K562 (cell line): ENCODE measurements at regions not wholly inside any gene's neighbourhood (a gene's known extent, or its start where the extent isn't known, plus 50 kb on each side); places are given as distances from the start of the nearest gene placed in this dataset.

Source experiments
- ATAC-seq: fragments of 200-7000 bp; cut with Tn5 transposase; 3 replicates; pipeline ENCODE4 v1.9.1; 2020; ENCODE audit warnings: moderate library complexity
- BruUV-seq: library from RNA; stranded (reverse); fragments of 400-500 nt; replicated peaks from 2 replicates; lab custom pipeline; 2021; lab: Mats Ljungman, UMichigan
- CTCF ChIA-PET: fragments of 300-600 bp; formaldehyde crosslinking; extraction: SDS; loops from one replicate; lab custom pipeline; 2021; ENCODE audit warnings: low intra/inter-chr PET ratio; lab: Yijun Ruan, JAX
- POLR2A ChIA-PET: fragments of 300-600, 350-650 bp; sonication (Branson Sonifier 250); formaldehyde crosslinking; extraction: SDS; loops from one replicate; lab custom pipeline; 2021; ENCODE audit warnings: antibody characterized with exemption, inconsistent platforms; lab: Yijun Ruan, JAX
- DNase-seq, 4 experiments: peaks; one replicate each; pipeline versions ENCODE4 v3.0.0 to v3.0.0-alpha.2; 2011 to 2018; ENCODE audit warnings: low spot score in 3 of 4, mixed read lengths in 3 of 4; ENCODE audit errors: extremely low read depth in 1 of 4
- FAIRE-seq: peaks from 2 replicates; lab custom pipeline; 2011; peaks lifted over from hg19 to GRCh38; lab: Jason Lieb, UNC
- H2AFZ ChIP-seq: 2 replicates; pipeline ENCODE4 v1.6.0; 2011; ENCODE audit warnings: low read depth, low read length, control low read depth, inconsistent platforms
- H3K27ac ChIP-seq: fragments of 200-600 bp; 3 replicates; pipeline ENCODE4 v1.8.0; 2011; ENCODE audit warnings: low read depth, mild to moderate bottlenecking, control low read depth, inconsistent platforms, low read length, moderate library complexity, mixed read lengths; ENCODE audit errors: extremely low read depth
- H3K27me3 ChIP-seq, 2 experiments: fragments of 300-600 bp in 1 of 2; 2 replicates in 1 of 2; 3 replicates in 1 of 2; pipeline versions ENCODE4 v1.6.0 to v1.8.0; 2011; ENCODE audit warnings: inconsistent platforms in 2 of 2, low read length in 2 of 2, mild to moderate bottlenecking in 1 of 2, mixed read lengths in 1 of 2, moderate library complexity in 1 of 2; ENCODE audit not compliant: control insufficient read depth in 2 of 2, insufficient read depth in 2 of 2
- H3K36me3 ChIP-seq: fragments of 300-600 bp; 3 replicates; pipeline ENCODE4 v1.8.0; 2011; ENCODE audit warnings: mild to moderate bottlenecking, low read length, inconsistent platforms; ENCODE audit not compliant: control insufficient read depth, insufficient read depth
- H3K4me1 ChIP-seq, 2 experiments: fragments of 200-600 bp in 1 of 2; replicated peaks in 1 of 2; 2 replicates in 1 of 2; 3 replicates in 1 of 2; pipeline versions ENCODE4 v1.5.1 to v1.8.0; 2011; ENCODE audit warnings: inconsistent platforms in 2 of 2, low read length in 2 of 2, mild to moderate bottlenecking in 1 of 2, mixed read lengths in 1 of 2, moderate library complexity in 1 of 2; ENCODE audit not compliant: control insufficient read depth in 2 of 2, insufficient read depth in 2 of 2
- H3K4me2 ChIP-seq: 2 replicates; pipeline ENCODE4 v1.6.1; 2011; ENCODE audit warnings: low read length, control low read depth, inconsistent platforms, mixed read lengths; ENCODE audit not compliant: insufficient read depth
- H3K4me3 ChIP-seq: fragments of 200-600 bp; sonication (generic), shearing (Covaris generic); 2 replicates; pipeline ENCODE4 v1.5.1; 2016; ENCODE audit warnings: control low read depth, inconsistent platforms
- H3K79me2 ChIP-seq: fragments of 200-600 bp; 3 replicates; pipeline ENCODE4 v1.8.0; 2011; ENCODE audit warnings: low read length, inconsistent platforms; ENCODE audit not compliant: control insufficient read depth, insufficient read depth
- H3K9ac ChIP-seq, 2 experiments: 2 replicates each; pipeline versions ENCODE4 v1.6.0 to v1.6.1; 2011; ENCODE audit warnings: low read depth in 2 of 2, low read length in 2 of 2, control low read depth in 1 of 2, inconsistent platforms in 1 of 2, mild to moderate bottlenecking in 1 of 2, mixed read lengths in 1 of 2; ENCODE audit not compliant: insufficient read depth in 1 of 2
- H3K9me1 ChIP-seq: one replicate; pipeline ENCODE4 v1.6.0; 2011; ENCODE audit warnings: inconsistent platforms, mild to moderate bottlenecking, low read length, moderate library complexity; ENCODE audit not compliant: control insufficient read depth, insufficient read depth
- H3K9me3 ChIP-seq: replicated peaks from 2 replicates; pipeline ENCODE4 v1.5.1; 2011; ENCODE audit warnings: low read depth, low read length, inconsistent platforms; ENCODE audit not compliant: control insufficient read depth, insufficient read depth
- H4K20me1 ChIP-seq: replicated peaks from 2 replicates; pipeline ENCODE4 v1.6.1; 2011; ENCODE audit warnings: low read length, inconsistent platforms, mixed read lengths; ENCODE audit not compliant: control insufficient read depth, insufficient read depth
- ARID3A ChIP-seq: IDR thresholded peaks from 2 replicates; pipeline ENCODE4 v1.6.1; 2012; ENCODE audit warnings: low read depth, low read length, improper control_type of control experiment, borderline replicate concordance
- CHD4 ChIP-seq: fragments of 200-600 bp; sonication (generic); IDR thresholded peaks from 3 replicates; pipeline ENCODE4 v1.6.1; 2012; ENCODE audit warnings: low read depth, mild to moderate bottlenecking, mixed read lengths, low read length, inconsistent platforms; ENCODE audit not compliant: insufficient read depth, insufficient replicate concordance, poor library complexity, severe bottlenecking
- E2F3 ChIP-seq: fragments of 250-450 bp; sonication (Bioruptor Pico); IDR thresholded peaks from 2 replicates; pipeline ENCODE4 v1.4.0; 2020; ENCODE audit warnings: mild to moderate bottlenecking
- E2F6 ChIP-seq, 2 experiments: IDR thresholded peaks; 2 replicates each; pipeline ENCODE4 v1.6.1; 2011; ENCODE audit warnings: borderline replicate concordance in 1 of 2, control low read depth in 1 of 2, low read depth in 1 of 2, low read length in 1 of 2, mild to moderate bottlenecking in 1 of 2, mixed read lengths in 1 of 2, moderate library complexity in 1 of 2; ENCODE audit not compliant: insufficient read depth in 1 of 2, insufficient read length in 1 of 2, poor library complexity in 1 of 2, severe bottlenecking in 1 of 2; ENCODE audit errors: extremely low read depth in 1 of 2
- GTF2A2 ChIP-seq: IDR thresholded peaks from 2 replicates; pipeline ENCODE4 v1.6.1; 2016; ENCODE audit warnings: mild to moderate bottlenecking, missing genetic modification characterization, missing compliant biosample characterization
- MBD2 ChIP-seq: sonication (generic); IDR thresholded peaks from 2 replicates; pipeline ENCODE4 v1.6.1; 2016; ENCODE audit warnings: low read depth, borderline replicate concordance
- NR1H2 ChIP-seq: sonication (generic); formaldehyde crosslinking; IDR thresholded peaks from 2 replicates; pipeline ENCODE4 v1.4.0; 2020; ENCODE audit warnings: mild to moderate bottlenecking, missing genetic modification reagents
- POLR2H ChIP-seq: IDR thresholded peaks from 2 replicates; pipeline ENCODE4 v1.6.1; 2016; ENCODE audit warnings: missing genetic modification characterization, low read depth, mild to moderate bottlenecking, control low read depth, missing compliant biosample characterization, moderate library complexity
- SAP30 ChIP-seq: fragments of 200-600 bp; sonication (generic); IDR thresholded peaks from 2 replicates; pipeline ENCODE4 v1.6.1; 2012; ENCODE audit warnings: borderline replicate concordance, low read depth, mild to moderate bottlenecking, moderate library complexity, low read length, control low read depth, inconsistent platforms; ENCODE audit not compliant: insufficient read depth, poor library complexity, severe bottlenecking
- SPI1 ChIP-seq: IDR thresholded peaks from 2 replicates; pipeline ENCODE4 v1.6.1; 2011; ENCODE audit warnings: low read depth, low read length, control low read depth, borderline replicate concordance
- THRAP3 ChIP-seq: fragments of 450-650 bp; IDR thresholded peaks from 2 replicates; pipeline ENCODE4 v1.6.1; 2016; ENCODE audit warnings: mild to moderate bottlenecking, inconsistent platforms, borderline replicate concordance
- TRIM24 ChIP-seq, 2 experiments: fragments of 450-650 bp; IDR thresholded peaks; 2 replicates each; pipeline ENCODE4 v1.6.1; 2016
- ZFP36 ChIP-seq: fragments of 150-350 bp; IDR thresholded peaks from 2 replicates; pipeline ENCODE4 v1.6.1; 2018; ENCODE audit warnings: low read length, low read depth; ENCODE audit not compliant: partially characterized antibody
- ZNF175 ChIP-seq: fragments of 200-800 bp; sonication (Bioruptor generic); IDR thresholded peaks from 2 replicates; pipeline ENCODE4 v1.6.1; 2016; ENCODE audit warnings: low read depth, mild to moderate bottlenecking, missing genetic modification characterization, missing compliant biosample characterization
- ZNF347 ChIP-seq: fragments of 450-650 bp; formaldehyde crosslinking; IDR thresholded peaks from 2 replicates; pipeline ENCODE4 v1.4.0; 2020; ENCODE audit warnings: low read depth, mild to moderate bottlenecking, moderate library complexity
- ZNF445 ChIP-seq: fragments of 250-450 bp; sonication (Bioruptor Pico); IDR thresholded peaks from 2 replicates; pipeline ENCODE4 v1.4.0; 2020; ENCODE audit warnings: low read depth, mild to moderate bottlenecking, moderate library complexity
- WGBS: fragments of 100-300 bp; shearing (Covaris generic); methylation state at CpG from one replicate; pipeline ENCODE4 v1.1.6; 2016; ENCODE audit warnings: low coverage, mixed read lengths; ENCODE audit not compliant: insufficient coverage; ENCODE audit errors: missing lambda C conversion rate; 5-methylcytosine and 5-hydroxymethylcytosine counted together
- in situ Hi-C: fragments of 300-500 bp; cut with MboI; formaldehyde crosslinking; loops from 4 replicates; pipeline ENCODE4 v1.15.0; 2018; ENCODE audit warnings: inconsistent platforms, mixed read lengths
- intact Hi-C: fragments of 100-400 bp; cut with micrococcal nuclease; formaldehyde crosslinking; loops from 2 replicates; pipeline ENCODE4 v1.14.2; 2022

- Histone ChIP-seq H3K9ac (no peak overlapping the region), H3K36me3 (no peaks in the 10 kb centered on the region), H3K27me3 (peaks cover 0 to 23% of the 10 kb centered on the region in 2 experiments; a peak in 2 of 5 replicates), H3K27ac (no peak overlapping the region), H3K4me3 (no peak overlapping the region), H3K9me3 (no peaks in the 10 kb centered on the region), H3K79me2 (no peaks in the 10 kb centered on the region), H2AFZ (no peak overlapping the region), H3K4me2 (no peak overlapping the region), H3K9me1 (no peaks in the 10 kb centered on the region), H4K20me1 (no peaks in the 10 kb centered on the region; the same call in 1 of the 2 replicates), H3K4me1 (no peaks in the 10 kb centered on the region)
- TF ChIP-seq SPI1 (no peak), ZNF445 (no peak), GTF2A2 (tag) (no peak), ZNF347 (no peak), ZNF175 (CRISPR knock-in tag) (no peak), ZFP36 (no peak), NR1H2 (CRISPR knock-in tag) (no peak), CHD4 (no peak), E2F3 (no peak), SAP30 (no peak), POLR2H (tag) (no peak), E2F6 (IDR thresholded peaks at IDR 0.05; ENCODE audit: borderline replicate concordance in 1 of 2, extremely low read depth in 1 of 2, insufficient read depth in 1 of 2, insufficient read length in 1 of 2, low read depth in 1 of 2, low read length in 1 of 2, poor library complexity in 1 of 2, severe bottlenecking in 1 of 2) (no peak), THRAP3 (no peak), MBD2 (no peak), TRIM24 (IDR thresholded peaks at IDR 0.05) (no peak), ARID3A (no peak)
- BruUV-seq = no TSS peak
- no peak for ATAC-seq
- intact Hi-C loops (no loop called here), in situ Hi-C loops (no loop called here)
- ChIA-PET CTCF (no interaction called here), POLR2A (no interaction called here)
- WGBS = 1% methylated on average over 12 of the region's 12 CpGs
- FAIRE-seq = no peak
- DNase-seq = no peak
Measured at GRCh38 chr16:73403291-73403690, 355.4 kb upstream of the ZFHX3 start.
